ENCODE measurements at regions not wholly inside any gene's neighbourhood (a gene's known extent, or its start where the extent isn't known, plus 50 kb on each side); places are given as distances from the start of the nearest gene placed in this dataset.

DNA sequence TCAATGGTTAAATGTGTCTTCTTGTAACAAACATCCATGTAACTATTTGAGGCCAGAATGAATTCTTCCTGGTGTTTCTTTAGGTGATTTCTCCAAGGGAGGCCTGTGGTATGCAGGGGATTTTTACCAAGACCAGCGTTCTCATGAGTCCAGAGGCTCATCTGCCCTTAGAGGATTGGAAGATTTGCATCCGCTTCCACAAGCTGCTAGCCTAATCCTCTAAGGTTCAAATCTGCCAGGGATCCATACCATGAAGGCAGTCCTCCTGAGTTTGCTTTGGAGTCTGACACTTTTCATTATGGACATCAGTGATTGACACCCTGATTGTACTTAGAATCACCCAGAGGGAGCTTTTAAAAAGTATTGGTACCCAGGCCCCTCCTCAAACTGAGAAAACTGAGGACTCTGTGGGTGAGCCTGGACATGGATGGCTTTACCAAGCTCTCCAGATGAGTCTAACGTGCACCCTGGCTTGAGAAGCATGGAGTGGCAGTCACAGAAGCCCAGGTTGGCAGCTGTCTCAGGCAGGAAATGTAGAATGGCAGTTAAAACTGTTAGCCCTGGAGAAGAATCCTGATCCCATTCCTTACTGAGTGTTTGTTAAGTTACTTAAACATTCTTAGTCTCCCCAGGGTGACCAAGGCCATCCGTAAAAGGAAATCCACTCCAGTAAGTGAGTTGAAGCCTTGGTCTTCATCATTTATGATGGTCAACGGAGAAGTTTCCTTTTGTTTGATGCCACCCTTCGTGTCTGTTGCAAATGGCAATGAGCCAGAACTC, 95.3 kb upstream of the RMDN2 start:
- TF ChIP-seq, protein P1, sequence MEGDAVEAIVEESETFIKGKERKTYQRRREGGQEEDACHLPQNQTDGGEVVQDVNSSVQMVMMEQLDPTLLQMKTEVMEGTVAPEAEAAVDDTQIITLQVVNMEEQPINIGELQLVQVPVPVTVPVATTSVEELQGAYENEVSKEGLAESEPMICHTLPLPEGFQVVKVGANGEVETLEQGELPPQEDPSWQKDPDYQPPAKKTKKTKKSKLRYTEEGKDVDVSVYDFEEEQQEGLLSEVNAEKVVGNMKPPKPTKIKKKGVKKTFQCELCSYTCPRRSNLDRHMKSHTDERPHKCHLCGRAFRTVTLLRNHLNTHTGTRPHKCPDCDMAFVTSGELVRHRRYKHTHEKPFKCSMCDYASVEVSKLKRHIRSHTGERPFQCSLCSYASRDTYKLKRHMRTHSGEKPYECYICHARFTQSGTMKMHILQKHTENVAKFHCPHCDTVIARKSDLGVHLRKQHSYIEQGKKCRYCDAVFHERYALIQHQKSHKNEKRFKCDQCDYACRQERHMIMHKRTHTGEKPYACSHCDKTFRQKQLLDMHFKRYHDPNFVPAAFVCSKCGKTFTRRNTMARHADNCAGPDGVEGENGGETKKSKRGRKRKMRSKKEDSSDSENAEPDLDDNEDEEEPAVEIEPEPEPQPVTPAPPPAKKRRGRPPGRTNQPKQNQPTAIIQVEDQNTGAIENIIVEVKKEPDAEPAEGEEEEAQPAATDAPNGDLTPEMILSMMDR (IDR thresholded peaks at IDR 0.05) = no peak
- TF ChIP-seq POLR2A (IDR thresholded peaks at IDR 0.05) = no peak
